K562 (cell line): ENCODE measurements at regions not wholly inside any gene's neighbourhood (a gene's known extent, or its start where the extent isn't known, plus 50 kb on each side); places are given as distances from the start of the nearest gene placed in this dataset.

Source experiments
- ATAC-seq: fragments of 200-7000 bp; cut with Tn5 transposase; 3 replicates; pipeline ENCODE4 v1.9.1; 2020; ENCODE audit warnings: moderate library complexity
- BruUV-seq: library from RNA; stranded (reverse); fragments of 400-500 nt; replicated peaks from 2 replicates; lab custom pipeline; 2021; lab: Mats Ljungman, UMichigan
- CTCF ChIA-PET: fragments of 300-600 bp; formaldehyde crosslinking; extraction: SDS; loops from one replicate; lab custom pipeline; 2021; ENCODE audit warnings: low intra/inter-chr PET ratio; lab: Yijun Ruan, JAX
- POLR2A ChIA-PET: fragments of 300-600, 350-650 bp; sonication (Branson Sonifier 250); formaldehyde crosslinking; extraction: SDS; loops from one replicate; lab custom pipeline; 2021; ENCODE audit warnings: antibody characterized with exemption, inconsistent platforms; lab: Yijun Ruan, JAX
- DNase-seq, 4 experiments: peaks; one replicate each; pipeline versions ENCODE4 v3.0.0 to v3.0.0-alpha.2; 2011 to 2018; ENCODE audit warnings: low spot score in 3 of 4, mixed read lengths in 3 of 4; ENCODE audit errors: extremely low read depth in 1 of 4
- FAIRE-seq: peaks from 2 replicates; lab custom pipeline; 2011; peaks lifted over from hg19 to GRCh38; lab: Jason Lieb, UNC
- H2AFZ ChIP-seq: 2 replicates; pipeline ENCODE4 v1.6.0; 2011; ENCODE audit warnings: low read depth, low read length, control low read depth, inconsistent platforms
- H3K27ac ChIP-seq: fragments of 200-600 bp; 3 replicates; pipeline ENCODE4 v1.8.0; 2011; ENCODE audit warnings: low read depth, mild to moderate bottlenecking, control low read depth, inconsistent platforms, low read length, moderate library complexity, mixed read lengths; ENCODE audit errors: extremely low read depth
- H3K27me3 ChIP-seq, 2 experiments: fragments of 300-600 bp in 1 of 2; 2 replicates in 1 of 2; 3 replicates in 1 of 2; pipeline versions ENCODE4 v1.6.0 to v1.8.0; 2011; ENCODE audit warnings: inconsistent platforms in 2 of 2, low read length in 2 of 2, mild to moderate bottlenecking in 1 of 2, mixed read lengths in 1 of 2, moderate library complexity in 1 of 2; ENCODE audit not compliant: control insufficient read depth in 2 of 2, insufficient read depth in 2 of 2
- H3K36me3 ChIP-seq: fragments of 300-600 bp; 3 replicates; pipeline ENCODE4 v1.8.0; 2011; ENCODE audit warnings: mild to moderate bottlenecking, low read length, inconsistent platforms; ENCODE audit not compliant: control insufficient read depth, insufficient read depth
- H3K4me1 ChIP-seq, 2 experiments: fragments of 200-600 bp in 1 of 2; replicated peaks in 1 of 2; 2 replicates in 1 of 2; 3 replicates in 1 of 2; pipeline versions ENCODE4 v1.5.1 to v1.8.0; 2011; ENCODE audit warnings: inconsistent platforms in 2 of 2, low read length in 2 of 2, mild to moderate bottlenecking in 1 of 2, mixed read lengths in 1 of 2, moderate library complexity in 1 of 2; ENCODE audit not compliant: control insufficient read depth in 2 of 2, insufficient read depth in 2 of 2
- H3K4me2 ChIP-seq: 2 replicates; pipeline ENCODE4 v1.6.1; 2011; ENCODE audit warnings: low read length, control low read depth, inconsistent platforms, mixed read lengths; ENCODE audit not compliant: insufficient read depth
- H3K4me3 ChIP-seq: fragments of 200-600 bp; sonication (generic), shearing (Covaris generic); 2 replicates; pipeline ENCODE4 v1.5.1; 2016; ENCODE audit warnings: control low read depth, inconsistent platforms
- H3K79me2 ChIP-seq: fragments of 200-600 bp; 3 replicates; pipeline ENCODE4 v1.8.0; 2011; ENCODE audit warnings: low read length, inconsistent platforms; ENCODE audit not compliant: control insufficient read depth, insufficient read depth
- H3K9ac ChIP-seq, 2 experiments: 2 replicates each; pipeline versions ENCODE4 v1.6.0 to v1.6.1; 2011; ENCODE audit warnings: low read depth in 2 of 2, low read length in 2 of 2, control low read depth in 1 of 2, inconsistent platforms in 1 of 2, mild to moderate bottlenecking in 1 of 2, mixed read lengths in 1 of 2; ENCODE audit not compliant: insufficient read depth in 1 of 2
- H3K9me1 ChIP-seq: one replicate; pipeline ENCODE4 v1.6.0; 2011; ENCODE audit warnings: inconsistent platforms, mild to moderate bottlenecking, low read length, moderate library complexity; ENCODE audit not compliant: control insufficient read depth, insufficient read depth
- H3K9me3 ChIP-seq: replicated peaks from 2 replicates; pipeline ENCODE4 v1.5.1; 2011; ENCODE audit warnings: low read depth, low read length, inconsistent platforms; ENCODE audit not compliant: control insufficient read depth, insufficient read depth
- H4K20me1 ChIP-seq: replicated peaks from 2 replicates; pipeline ENCODE4 v1.6.1; 2011; ENCODE audit warnings: low read length, inconsistent platforms, mixed read lengths; ENCODE audit not compliant: control insufficient read depth, insufficient read depth
- C11orf30 ChIP-seq: fragments of 450-650 bp; IDR thresholded peaks from 2 replicates; pipeline ENCODE4 v1.6.1; 2016; ENCODE audit warnings: low read depth, mild to moderate bottlenecking
- MAZ ChIP-seq, 2 experiments: fragments of 450-650 bp in 1 of 2; sonication (generic) in 1 of 2; formaldehyde crosslinking; IDR thresholded peaks in 1 of 2; conservative IDR thresholded peaks in 1 of 2; 2 replicates each; pipeline versions ENCODE4 v1.4.0 to v1.5.0; 2020; ENCODE audit warnings: mild to moderate bottlenecking in 1 of 2, missing genetic modification reagents in 1 of 2
- MXI1 ChIP-seq: IDR thresholded peaks from 2 replicates; pipeline ENCODE4 v1.6.1; 2011; ENCODE audit warnings: low read depth, mild to moderate bottlenecking, improper control_type of control experiment, low read length
- RBM22 ChIP-seq: fragments of 200-400 bp; formaldehyde crosslinking; IDR thresholded peaks from 2 replicates; pipeline ENCODE4 v1.6.1; 2018; ENCODE audit warnings: low read length, low read depth; ENCODE audit not compliant: poor library complexity, severe bottlenecking
- TBP ChIP-seq: optimal IDR thresholded peaks from 2 replicates; pipeline ENCODE3; 2011; ENCODE audit warnings: low read depth, low read length, improper control_type of control experiment
- TCF7L2 ChIP-seq: fragments of 150-350 bp; IDR thresholded peaks from 2 replicates; pipeline ENCODE4 v1.6.1; 2016; ENCODE audit warnings: low read depth, mild to moderate bottlenecking, low read length, moderate library complexity
- TGIF2 ChIP-seq: sonication (generic); formaldehyde crosslinking; IDR thresholded peaks from 2 replicates; pipeline ENCODE4 v1.8.1; 2022; ENCODE audit warnings: mild to moderate bottlenecking, missing genetic modification reagents, moderate library complexity
- ZNF583 ChIP-seq: fragments of 250-450 bp; sonication (Bioruptor Pico); IDR thresholded peaks from 2 replicates; pipeline ENCODE4 v1.4.0; 2020
- ZNF586 ChIP-seq: fragments of 450-650 bp; formaldehyde crosslinking; conservative IDR thresholded peaks from 2 replicates; pipeline ENCODE4 v1.4.0; 2020; ENCODE audit warnings: mild to moderate bottlenecking, moderate library complexity
- WGBS: fragments of 100-300 bp; shearing (Covaris generic); methylation state at CpG from one replicate; pipeline ENCODE4 v1.1.6; 2016; ENCODE audit warnings: low coverage, mixed read lengths; ENCODE audit not compliant: insufficient coverage; ENCODE audit errors: missing lambda C conversion rate; 5-methylcytosine and 5-hydroxymethylcytosine counted together
- in situ Hi-C: fragments of 300-500 bp; cut with MboI; formaldehyde crosslinking; loops from 4 replicates; pipeline ENCODE4 v1.15.0; 2018; ENCODE audit warnings: inconsistent platforms, mixed read lengths
- intact Hi-C: fragments of 100-400 bp; cut with micrococcal nuclease; formaldehyde crosslinking; loops from 2 replicates; pipeline ENCODE4 v1.14.2; 2022
- TF ChIP-seq, protein P1 (sequence below): fragments of 250-450 bp; sonication (Bioruptor Pico); IDR thresholded peaks from 2 replicates; pipeline ENCODE4 v1.5.0; 2021
- TF ChIP-seq, protein P2 (sequence below): fragments of 450-650 bp; formaldehyde crosslinking; IDR thresholded peaks from 2 replicates; pipeline ENCODE4 v1.4.0; 2020; ENCODE audit warnings: mild to moderate bottlenecking, mixed read lengths
- TF ChIP-seq, protein P3 (sequence below): fragments of 450-650 bp; IDR thresholded peaks from 2 replicates; pipeline ENCODE4 v1.6.1; 2016; ENCODE audit warnings: mild to moderate bottlenecking

GRCh38 chr11:13608656-13609055, 59.8 kb upstream of the FAR1 start:
- no peak overlapping the region for H2AFZ ChIP-seq
- ATAC-seq (no peak), DNase-seq (no peak), FAIRE-seq (no peak)
- H3K4me1 ChIP-seq, result no peaks in the 10 kb centered on the region
- 0% methylated on average over 2 of the region's 2 CpGs for WGBS
- no peak overlapping the region for H3K4me2 ChIP-seq
- no TSS peak for BruUV-seq
- no peaks in the 10 kb centered on the region for H3K36me3 ChIP-seq
- no peak overlapping the region for H3K4me3 ChIP-seq
- POLR2A ChIA-PET, result no interaction called here
- H3K79me2 ChIP-seq, result no peaks in the 10 kb centered on the region
- H3K27me3 ChIP-seq, result no peaks in the 10 kb centered on the region
- intact Hi-C loops, result no loop called here
- no peak for TF ChIP-seq TCF7L2
- no peak for TF ChIP-seq TBP
- TF ChIP-seq RBM22, result no peak
- TF ChIP-seq ZNF586 (CRISPR knock-in tag), result no peak
- no peak for TF ChIP-seq MAZ (CRISPR knock-in tag; conservative IDR thresholded peaks at IDR 0.05 in 1 of 2, IDR thresholded peaks at IDR 0.05 in 1 of 2)
- no peaks in the 10 kb centered on the region for H3K9me3 ChIP-seq
- in situ Hi-C loops, result no loop called here
- CTCF ChIA-PET, result no interaction called here
- no peak overlapping the region for H3K9ac ChIP-seq
- H3K9me1 ChIP-seq, result no peaks in the 10 kb centered on the region
- H4K20me1 ChIP-seq, result no peaks in the 10 kb centered on the region
- no peak overlapping the region for H3K27ac ChIP-seq

DNA sequence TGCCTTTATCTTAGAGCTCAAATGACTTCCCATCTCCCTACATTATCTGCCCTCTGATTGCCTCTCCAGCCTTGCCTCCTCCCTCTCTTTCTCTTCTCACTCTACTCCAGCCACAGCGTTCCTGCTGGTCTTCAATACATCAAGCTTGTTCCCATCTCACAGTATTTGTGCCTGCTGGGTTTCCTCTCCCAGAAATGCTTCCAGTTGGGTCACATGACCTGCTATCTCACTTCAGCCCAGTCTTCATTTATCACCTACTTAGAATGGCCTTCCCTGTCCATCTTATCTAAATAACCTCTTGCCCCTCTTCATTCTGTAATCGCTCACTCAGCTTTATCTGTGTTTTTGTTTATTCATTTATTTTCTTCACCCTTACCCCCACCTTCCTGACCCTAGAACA, 61.8 kb upstream of the FAR1 start:
- Histone ChIP-seq H3K4me1 (no peaks in the 10 kb centered on the region), H3K4me3 (no peak overlapping the region), H3K4me2 (no peak overlapping the region), H3K9ac (no peak overlapping the region), H2AFZ (no peak overlapping the region), H3K9me1 (no peaks in the 10 kb centered on the region), H3K36me3 (no peaks in the 10 kb centered on the region), H4K20me1 (no peaks in the 10 kb centered on the region), H3K27me3 (no peaks in the 10 kb centered on the region), H3K9me3 (no peaks in the 10 kb centered on the region), H3K27ac (no peak overlapping the region), H3K79me2 (no peaks in the 10 kb centered on the region)
- FAIRE-seq (no peak), ATAC-seq (no peak), DNase-seq (no peak)
- in situ Hi-C loops, result no loop called here
- POLR2A ChIA-PET, result interaction anchor here (0.7 kb wide), 1 partner anchor 82 kb away, joined by 3 read pairs; no protein-coding TSS in a partner anchor
- 6% methylated on average over 2 of the region's 2 CpGs for WGBS
- no TSS peak for BruUV-seq
- CTCF ChIA-PET, result no interaction called here
- intact Hi-C loops, result no loop called here
- TF ChIP-seq, protein P1, sequence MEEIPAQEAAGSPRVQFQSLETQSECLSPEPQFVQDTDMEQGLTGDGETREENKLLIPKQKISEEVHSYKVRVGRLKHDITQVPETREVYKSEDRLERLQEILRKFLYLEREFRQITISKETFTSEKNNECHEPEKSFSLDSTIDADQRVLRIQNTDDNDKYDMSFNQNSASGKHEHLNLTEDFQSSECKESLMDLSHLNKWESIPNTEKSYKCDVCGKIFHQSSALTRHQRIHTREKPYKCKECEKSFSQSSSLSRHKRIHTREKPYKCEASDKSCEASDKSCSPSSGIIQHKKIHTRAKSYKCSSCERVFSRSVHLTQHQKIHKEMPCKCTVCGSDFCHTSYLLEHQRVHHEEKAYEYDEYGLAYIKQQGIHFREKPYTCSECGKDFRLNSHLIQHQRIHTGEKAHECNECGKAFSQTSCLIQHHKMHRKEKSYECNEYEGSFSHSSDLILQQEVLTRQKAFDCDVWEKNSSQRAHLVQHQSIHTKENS (CRISPR knock-in tag), result no peak
- TF ChIP-seq TGIF2 (CRISPR knock-in tag) (no peak), MXI1 (no peak), C11orf30 (0 out of 2 replicates have a peak, but pooled peaks have one; percentile 13), ZNF583 (CRISPR knock-in tag) (no peak)
- TF ChIP-seq, protein P2, sequence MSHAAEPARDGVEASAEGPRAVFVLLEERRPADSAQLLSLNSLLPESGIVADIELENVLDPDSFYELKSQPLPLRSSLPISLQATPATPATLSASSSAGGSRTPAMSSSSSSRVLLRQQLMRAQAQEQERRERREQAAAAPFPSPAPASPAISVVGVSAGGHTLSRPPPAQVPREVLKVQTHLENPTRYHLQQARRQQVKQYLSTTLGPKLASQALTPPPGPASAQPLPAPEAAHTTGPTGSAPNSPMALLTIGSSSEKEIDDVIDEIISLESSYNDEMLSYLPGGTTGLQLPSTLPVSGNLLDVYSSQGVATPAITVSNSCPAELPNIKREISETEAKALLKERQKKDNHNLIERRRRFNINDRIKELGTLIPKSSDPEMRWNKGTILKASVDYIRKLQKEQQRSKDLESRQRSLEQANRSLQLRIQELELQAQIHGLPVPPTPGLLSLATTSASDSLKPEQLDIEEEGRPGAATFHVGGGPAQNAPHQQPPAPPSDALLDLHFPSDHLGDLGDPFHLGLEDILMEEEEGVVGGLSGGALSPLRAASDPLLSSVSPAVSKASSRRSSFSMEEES (CRISPR knock-in tag), result peak; percentile 84
- TF ChIP-seq, protein P3, sequence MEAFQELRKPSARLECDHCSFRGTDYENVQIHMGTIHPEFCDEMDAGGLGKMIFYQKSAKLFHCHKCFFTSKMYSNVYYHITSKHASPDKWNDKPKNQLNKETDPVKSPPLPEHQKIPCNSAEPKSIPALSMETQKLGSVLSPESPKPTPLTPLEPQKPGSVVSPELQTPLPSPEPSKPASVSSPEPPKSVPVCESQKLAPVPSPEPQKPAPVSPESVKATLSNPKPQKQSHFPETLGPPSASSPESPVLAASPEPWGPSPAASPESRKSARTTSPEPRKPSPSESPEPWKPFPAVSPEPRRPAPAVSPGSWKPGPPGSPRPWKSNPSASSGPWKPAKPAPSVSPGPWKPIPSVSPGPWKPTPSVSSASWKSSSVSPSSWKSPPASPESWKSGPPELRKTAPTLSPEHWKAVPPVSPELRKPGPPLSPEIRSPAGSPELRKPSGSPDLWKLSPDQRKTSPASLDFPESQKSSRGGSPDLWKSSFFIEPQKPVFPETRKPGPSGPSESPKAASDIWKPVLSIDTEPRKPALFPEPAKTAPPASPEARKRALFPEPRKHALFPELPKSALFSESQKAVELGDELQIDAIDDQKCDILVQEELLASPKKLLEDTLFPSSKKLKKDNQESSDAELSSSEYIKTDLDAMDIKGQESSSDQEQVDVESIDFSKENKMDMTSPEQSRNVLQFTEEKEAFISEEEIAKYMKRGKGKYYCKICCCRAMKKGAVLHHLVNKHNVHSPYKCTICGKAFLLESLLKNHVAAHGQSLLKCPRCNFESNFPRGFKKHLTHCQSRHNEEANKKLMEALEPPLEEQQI, result no peak
